Activated naive CD8-positive, alpha-beta T cell treated with anti-CD3 and anti-CD28 coated beads, Interleukin-2, amount 50 U/mL, for 24 hours (primary cell): ENCODE measurements at regions not wholly inside any gene's neighbourhood (a gene's known extent, or its start where the extent isn't known, plus 50 kb on each side); places are given as distances from the start of the nearest gene placed in this dataset.

Source experiments
- ATAC-seq: fragments of 150-1000 bp; cut with Tn5 transposase; one replicate; pipeline ENCODE4 v1.10.0; 2021
- DNase-seq: peaks from one replicate; pipeline ENCODE4 v3.0.0; 2021
- H3K27ac Mint-ChIP-seq: one replicate; pipeline ENCODE4 v1.8.0; 2021; ENCODE audit warnings: mild to moderate bottlenecking, mixed read lengths
- H3K27me3 Mint-ChIP-seq: one replicate; pipeline ENCODE4 v1.8.0; 2021; ENCODE audit warnings: mixed read lengths
- H3K36me3 Mint-ChIP-seq: one replicate; pipeline ENCODE4 v1.8.0; 2021; ENCODE audit warnings: low read depth, mixed read lengths
- H3K4me1 Mint-ChIP-seq: one replicate; pipeline ENCODE4 v1.8.0; 2021; ENCODE audit warnings: mixed read lengths
- H3K4me3 Mint-ChIP-seq: one replicate; pipeline ENCODE4 v1.8.0; 2021; ENCODE audit warnings: mild to moderate bottlenecking, moderate library complexity, mixed read lengths
- H3K9me3 Mint-ChIP-seq: one replicate; pipeline ENCODE4 v1.8.0; 2021; ENCODE audit warnings: mixed read lengths

DNA sequence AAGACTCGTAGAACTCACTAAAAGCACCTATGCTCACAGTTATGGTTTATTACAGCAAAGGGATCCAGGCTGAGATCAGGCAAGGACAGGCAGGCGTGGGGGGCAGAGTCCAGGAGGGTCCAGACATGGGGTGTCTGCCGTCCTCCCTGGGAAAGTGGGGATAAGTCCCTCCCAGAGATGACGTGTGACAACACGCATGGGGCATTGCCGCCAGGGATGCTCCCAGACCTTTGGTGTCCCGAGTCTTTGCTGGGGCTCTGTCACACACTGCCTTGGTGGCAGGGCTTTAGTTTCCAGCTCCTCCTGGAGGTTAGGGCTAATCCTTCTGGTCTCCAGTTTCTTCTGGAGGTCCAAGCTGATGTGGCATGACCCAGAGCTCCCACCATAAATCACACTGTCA lies 226.7 kb downstream of the CTTN start:
- no peak for DNase-seq
- Mint-ChIP-seq H3K36me3 (no peaks in the 10 kb centered on the region), H3K9me3 (no peaks in the 10 kb centered on the region), H3K27me3 (no peaks in the 10 kb centered on the region), H3K4me3 (no peak overlapping the region), H3K27ac (no peak overlapping the region), H3K4me1 (no peaks in the 10 kb centered on the region)
- no peak for ATAC-seq

- no peak for ATAC-seq
Observed at GRCh38 chr11:70625582-70626518, 227.5 kb downstream of the CTTN start.

DNA sequence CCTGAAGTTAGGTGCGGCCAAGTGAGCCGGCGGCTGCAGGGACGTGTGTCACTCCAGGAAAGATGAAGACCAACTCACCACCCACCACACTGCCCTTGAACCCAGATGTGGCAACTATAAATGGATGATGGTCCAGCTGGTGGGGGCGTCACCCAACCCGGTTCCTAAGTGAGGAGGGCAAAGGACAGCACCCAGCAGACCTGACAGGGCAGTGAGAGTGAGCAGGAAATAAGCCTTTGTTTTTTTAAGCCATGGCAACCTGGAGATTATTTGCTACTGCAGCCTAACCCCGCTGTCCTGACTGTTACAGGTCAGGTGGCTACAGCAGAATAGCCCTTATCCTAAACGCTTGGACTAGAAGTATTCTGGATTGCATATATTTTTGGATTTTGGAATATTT lies 228.9 kb downstream of the CTTN start:
- no peak for DNase-seq
- H3K27me3 Mint-ChIP-seq = no peaks in the 10 kb centered on the region
- no peak overlapping the region for H3K27ac Mint-ChIP-seq
- no peaks in the 10 kb centered on the region for H3K4me1 Mint-ChIP-seq
- no peak overlapping the region for H3K4me3 Mint-ChIP-seq
- H3K9me3 Mint-ChIP-seq = no peaks in the 10 kb centered on the region
- no peaks in the 10 kb centered on the region for H3K36me3 Mint-ChIP-seq
- ATAC-seq = no peak

More at GRCh38 chr11:70625582-70626518, 227.5 kb downstream of the CTTN start:
- Mint-ChIP-seq H3K4me1 (no peaks in the 10 kb centered on the region), H3K27ac (no peak overlapping the region), H3K36me3 (no peaks in the 10 kb centered on the region), H3K9me3 (no peaks in the 10 kb centered on the region), H3K4me3 (no peak overlapping the region), H3K27me3 (no peaks in the 10 kb centered on the region)
- no peak for DNase-seq

DNA sequence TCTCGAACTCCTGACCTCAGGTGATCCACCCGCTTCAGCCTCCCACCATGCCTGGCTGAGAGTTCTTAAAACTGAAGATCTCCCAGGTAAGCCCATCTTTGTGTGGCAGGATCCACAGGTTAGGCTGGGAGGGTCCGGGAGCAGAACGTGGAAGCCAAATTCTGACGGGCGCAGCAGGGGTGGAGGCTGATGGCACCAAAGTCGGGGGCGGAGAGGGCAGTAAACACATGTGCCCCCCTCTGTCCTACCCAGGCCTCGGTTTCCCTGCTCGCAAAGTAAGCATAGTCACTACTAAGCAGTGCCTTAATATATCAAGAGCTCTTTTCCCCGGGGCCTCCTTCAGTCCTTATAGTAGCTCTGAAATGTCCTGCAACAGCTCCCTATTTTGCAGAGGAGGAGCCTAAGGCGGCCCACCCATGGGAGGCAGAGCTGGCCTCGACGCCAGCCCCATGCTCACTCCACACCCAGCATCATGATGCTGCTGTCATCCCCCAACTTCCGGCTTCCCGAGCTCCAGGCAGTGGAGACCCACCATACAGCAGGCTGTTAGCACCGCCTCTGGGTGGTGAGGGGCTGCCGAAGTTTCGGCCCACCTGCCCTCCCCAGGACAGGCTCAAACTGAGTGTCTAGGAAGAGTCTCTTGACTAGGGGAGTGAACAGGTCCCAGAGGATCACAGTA lies 230.0 kb downstream of the CTTN start:
- H3K27me3 Mint-ChIP-seq = no peaks in the 10 kb centered on the region
- ATAC-seq (no peak), DNase-seq (no peak)
- no peaks in the 10 kb centered on the region for H3K9me3 Mint-ChIP-seq
- no peak overlapping the region for H3K27ac Mint-ChIP-seq
- H3K4me1 Mint-ChIP-seq = no peaks in the 10 kb centered on the region
- no peaks in the 10 kb centered on the region for H3K36me3 Mint-ChIP-seq
- H3K4me3 Mint-ChIP-seq = no peak overlapping the region

DNA sequence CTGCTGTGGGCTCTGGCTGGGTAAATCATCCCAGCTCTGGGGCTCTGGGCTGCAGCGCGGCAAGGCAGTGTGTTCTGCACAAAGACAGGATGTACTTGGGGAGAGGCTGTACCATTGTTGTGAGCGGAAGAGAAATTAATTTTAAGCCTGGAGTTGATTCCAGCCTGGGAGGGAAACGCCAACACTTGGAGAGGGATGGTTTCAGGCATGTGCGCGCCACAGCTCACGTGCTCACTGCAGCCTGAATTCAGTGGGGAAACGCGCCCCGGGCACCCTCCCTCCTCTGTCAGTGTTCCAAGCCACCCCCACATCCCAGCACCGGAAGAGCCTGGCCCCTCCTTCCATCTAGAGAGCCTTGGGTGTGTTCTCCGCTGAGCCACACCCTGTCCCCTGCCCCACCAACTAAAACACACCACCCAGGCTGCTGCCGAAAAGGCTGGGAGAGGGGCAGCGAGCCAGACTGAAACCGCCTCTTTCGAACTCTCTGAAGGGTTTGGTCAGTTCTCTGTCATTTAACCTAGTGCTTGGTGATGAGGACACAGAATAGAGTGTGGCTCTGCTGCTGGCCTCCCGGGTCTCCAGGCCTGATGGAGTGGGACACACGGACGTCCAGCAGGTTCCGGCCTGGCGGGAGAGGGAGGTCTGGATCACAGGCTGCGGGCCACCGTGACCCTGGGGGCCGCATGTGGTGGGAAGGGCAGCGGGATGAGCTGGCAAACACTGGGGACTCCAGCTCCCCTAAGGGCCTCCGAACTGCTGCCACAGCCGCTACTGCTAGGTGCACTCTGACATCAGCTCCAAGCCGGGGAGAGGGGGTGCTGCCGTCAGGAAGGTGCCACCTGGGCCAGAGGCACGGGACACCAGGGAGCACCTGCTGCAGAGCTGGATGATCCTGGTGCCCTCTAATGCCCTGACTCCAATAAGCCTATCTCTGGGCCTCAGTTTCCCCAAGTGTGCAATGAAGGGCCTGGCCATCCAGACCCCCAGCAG lies 230.8 kb downstream of the CTTN start:
- Mint-ChIP-seq H3K4me3 (no peak overlapping the region), H3K9me3 (no peaks in the 10 kb centered on the region), H3K27me3 (no peaks in the 10 kb centered on the region), H3K27ac (no peak overlapping the region), H3K36me3 (no peaks in the 10 kb centered on the region), H3K4me1 (no peaks in the 10 kb centered on the region)
- DNase-seq (no peak), ATAC-seq (no peak)

DNA sequence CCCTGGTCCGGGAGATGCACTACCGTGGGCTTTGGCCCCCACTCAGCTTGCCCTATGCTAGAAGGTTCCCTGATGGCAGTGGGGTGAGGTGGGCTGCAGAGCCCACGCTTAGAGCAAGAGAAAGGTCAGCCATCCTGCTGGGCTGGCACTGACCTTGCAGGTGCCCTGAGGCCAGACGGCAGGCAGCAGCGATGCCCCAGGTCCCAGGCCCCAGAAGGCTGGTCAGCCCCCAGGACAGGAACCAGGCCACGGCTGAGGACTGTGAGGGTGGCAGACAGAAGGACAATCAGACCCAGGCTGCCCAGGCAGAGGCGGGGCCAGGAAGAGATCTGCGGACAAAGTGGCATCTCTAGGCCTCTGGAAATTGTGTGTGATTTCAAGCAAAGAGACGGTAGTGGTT lies 231.7 kb downstream of the CTTN start:
- Mint-ChIP-seq H3K36me3 (no peaks in the 10 kb centered on the region), H3K4me1 (no peaks in the 10 kb centered on the region), H3K4me3 (no peak overlapping the region), H3K27ac (no peak overlapping the region), H3K27me3 (no peaks in the 10 kb centered on the region), H3K9me3 (no peaks in the 10 kb centered on the region)
- DNase-seq = no peak
- ATAC-seq = no peak

DNA sequence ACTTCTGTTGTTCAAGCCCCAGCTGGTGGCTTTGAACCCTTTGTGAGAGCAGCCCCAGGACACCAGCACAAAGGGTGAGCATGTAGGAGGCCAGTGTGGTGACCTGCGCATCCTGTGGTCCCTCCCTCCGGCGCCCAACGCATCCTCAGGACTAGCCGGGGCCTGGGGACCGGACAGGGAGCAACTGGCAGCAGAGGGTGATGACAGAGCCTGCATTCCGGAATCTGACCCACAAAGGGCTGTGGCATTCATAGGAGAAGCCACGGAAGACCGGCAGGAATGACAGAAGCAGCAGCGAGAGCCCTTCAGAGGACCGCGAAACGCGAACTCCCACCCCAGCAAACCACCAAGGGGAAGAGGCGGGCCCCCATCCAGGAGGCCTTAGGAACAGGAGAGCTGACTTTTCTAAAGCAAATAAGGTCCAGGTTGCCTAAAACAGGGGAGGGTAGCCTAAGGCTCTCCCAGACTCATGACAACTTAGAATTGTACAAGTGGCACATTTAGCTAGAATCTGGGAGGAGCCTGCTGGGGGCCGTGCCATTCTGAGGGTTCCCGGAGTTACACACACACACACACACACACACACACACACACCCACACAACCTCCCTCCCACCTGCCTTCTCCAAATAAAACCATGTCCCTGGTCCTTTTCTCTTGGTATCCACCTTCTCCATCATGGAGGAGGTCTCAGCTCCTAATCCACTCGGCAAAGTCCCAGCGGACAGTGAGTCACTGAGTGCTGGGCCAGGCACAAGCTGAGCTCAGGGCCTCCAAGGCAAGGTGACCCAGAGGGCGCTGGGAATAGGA lies 232.7 kb downstream of the CTTN start:
- Mint-ChIP-seq H3K4me1 (no peaks in the 10 kb centered on the region), H3K36me3 (no peaks in the 10 kb centered on the region), H3K27ac (no peak overlapping the region), H3K4me3 (no peak overlapping the region), H3K27me3 (no peaks in the 10 kb centered on the region), H3K9me3 (no peaks in the 10 kb centered on the region)
- DNase-seq (no peak), ATAC-seq (no peak)

GRCh38 chr11:70631624-70632047 lies 233.3 kb downstream of the CTTN start:
- Mint-ChIP-seq H3K27me3 (no peaks in the 10 kb centered on the region), H3K9me3 (no peaks in the 10 kb centered on the region), H3K27ac (no peak overlapping the region), H3K4me3 (no peak overlapping the region), H3K4me1 (no peaks in the 10 kb centered on the region), H3K36me3 (no peaks in the 10 kb centered on the region)
- no peak for DNase-seq
- ATAC-seq = no peak

DNA sequence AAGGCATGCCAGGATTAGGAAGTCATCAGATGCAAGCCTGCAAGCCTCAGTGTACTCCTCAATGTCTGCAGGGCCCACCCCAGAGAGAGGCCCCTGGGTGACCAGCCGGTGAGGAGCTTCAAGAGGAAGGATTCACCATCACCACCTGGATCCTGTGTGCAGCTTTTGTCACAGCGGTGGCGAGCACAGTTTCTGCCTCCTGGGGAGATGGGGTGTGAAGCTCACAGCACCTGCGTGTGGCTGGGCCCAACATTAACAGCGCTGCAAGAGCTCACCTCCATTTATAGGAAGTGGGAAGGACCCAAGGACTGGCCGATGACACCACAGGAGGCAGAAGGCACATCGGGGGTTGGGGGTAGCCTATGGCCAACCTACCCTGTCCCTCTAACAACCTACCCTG lies 235.3 kb downstream of the CTTN start:
- Mint-ChIP-seq H3K36me3 (no peaks in the 10 kb centered on the region), H3K9me3 (no peaks in the 10 kb centered on the region), H3K27me3 (no peaks in the 10 kb centered on the region), H3K27ac (no peak overlapping the region), H3K4me1 (no peaks in the 10 kb centered on the region), H3K4me3 (no peak overlapping the region)
- ATAC-seq (no peak), DNase-seq (no peak)

DNA sequence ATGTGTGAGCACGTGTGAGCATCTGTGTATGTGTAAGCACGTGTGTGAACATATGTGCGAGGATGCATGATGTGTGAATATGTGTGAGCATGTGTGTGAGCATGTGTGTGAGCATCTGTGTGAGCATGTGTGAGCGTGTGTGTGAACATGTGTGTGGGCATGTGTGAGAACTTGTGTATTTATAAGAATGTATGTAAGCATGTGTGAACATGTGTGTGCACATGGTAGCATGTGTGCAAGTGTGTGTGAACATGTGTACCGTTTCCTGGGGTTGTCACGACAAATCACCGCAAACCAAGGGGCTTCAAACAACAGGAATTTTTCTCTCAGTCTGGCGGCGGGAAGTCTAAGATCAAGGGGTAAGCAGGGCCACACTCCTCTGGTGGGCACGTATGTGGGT lies 238.3 kb downstream of the CTTN start:
- ATAC-seq (no peak), DNase-seq (no peak)
- Mint-ChIP-seq H3K4me1 (no peaks in the 10 kb centered on the region), H3K9me3 (no peaks in the 10 kb centered on the region), H3K4me3 (no peak overlapping the region), H3K27ac (no peak overlapping the region), H3K27me3 (peaks cover 3% of the 10 kb centered on the region), H3K36me3 (no peaks in the 10 kb centered on the region)

DNA sequence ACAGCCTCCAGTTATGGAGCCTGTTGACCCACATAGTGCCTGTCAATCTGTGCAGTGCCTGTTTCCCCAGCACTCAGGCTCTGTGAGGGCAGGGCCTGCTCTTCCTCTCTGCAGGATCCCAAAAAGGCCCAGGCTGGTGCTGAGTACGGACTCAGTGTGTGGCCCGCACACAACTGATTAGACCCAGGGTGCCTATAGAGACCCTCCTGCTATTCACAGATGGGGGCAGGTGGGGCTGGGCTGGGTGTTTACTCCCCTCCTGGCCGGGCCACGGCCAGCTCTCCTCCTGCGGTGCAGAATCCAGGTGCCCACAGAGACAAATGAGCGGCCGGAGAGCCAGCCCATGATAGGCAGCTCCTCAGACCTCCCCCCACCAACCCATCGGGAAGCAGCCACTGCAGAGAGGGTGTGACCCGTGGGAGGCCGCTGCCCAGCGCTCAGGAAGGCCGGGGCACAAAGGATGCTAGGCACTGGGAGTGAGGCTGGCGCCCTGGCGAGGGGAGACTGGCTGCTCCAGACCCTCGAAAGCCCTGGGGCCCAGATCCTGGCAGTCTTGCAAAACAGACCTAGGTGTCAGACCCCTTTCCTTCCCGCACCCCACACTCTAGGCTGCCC lies 239.0 kb downstream of the CTTN start:
- peaks cover 3% of the 10 kb centered on the region for H3K27me3 Mint-ChIP-seq
- no peak for ATAC-seq
- no peak for DNase-seq
- no peak overlapping the region for H3K4me3 Mint-ChIP-seq
- H3K9me3 Mint-ChIP-seq = no peaks in the 10 kb centered on the region
- H3K27ac Mint-ChIP-seq = no peak overlapping the region
- H3K36me3 Mint-ChIP-seq = no peaks in the 10 kb centered on the region
- no peaks in the 10 kb centered on the region for H3K4me1 Mint-ChIP-seq

DNA sequence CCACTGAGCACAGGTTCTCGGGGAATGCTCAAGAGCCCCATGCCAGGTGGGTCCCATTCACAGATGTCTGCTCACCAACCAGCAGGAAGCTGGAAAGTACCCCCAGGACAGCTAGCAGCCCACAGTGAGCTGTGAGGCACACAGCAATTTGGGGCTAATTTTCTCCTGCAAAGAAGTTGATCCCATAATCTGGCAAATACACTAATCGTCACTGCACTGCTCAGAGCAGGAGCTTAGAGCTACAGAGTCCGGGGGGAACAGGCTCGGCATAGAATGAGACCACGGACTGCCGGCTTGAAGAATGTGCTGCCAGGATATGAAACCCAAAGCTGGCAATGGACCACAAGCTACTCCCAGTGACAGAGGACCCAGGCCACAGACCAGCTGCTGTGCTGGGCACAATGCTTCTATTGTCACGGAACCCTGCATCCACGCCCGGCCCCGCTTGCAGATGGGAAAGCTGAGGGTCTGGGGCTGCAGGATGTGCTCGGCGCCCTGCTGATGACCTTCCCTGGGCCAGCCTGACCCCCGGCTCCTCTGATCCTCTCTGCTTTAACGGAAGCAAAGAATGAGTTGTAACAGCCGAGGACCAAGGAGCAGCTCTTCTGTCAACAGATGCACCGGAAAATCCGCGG lies 239.7 kb downstream of the CTTN start:
- no peaks in the 10 kb centered on the region for H3K9me3 Mint-ChIP-seq
- H3K27ac Mint-ChIP-seq = no peak overlapping the region
- H3K4me3 Mint-ChIP-seq = no peak overlapping the region

DNA sequence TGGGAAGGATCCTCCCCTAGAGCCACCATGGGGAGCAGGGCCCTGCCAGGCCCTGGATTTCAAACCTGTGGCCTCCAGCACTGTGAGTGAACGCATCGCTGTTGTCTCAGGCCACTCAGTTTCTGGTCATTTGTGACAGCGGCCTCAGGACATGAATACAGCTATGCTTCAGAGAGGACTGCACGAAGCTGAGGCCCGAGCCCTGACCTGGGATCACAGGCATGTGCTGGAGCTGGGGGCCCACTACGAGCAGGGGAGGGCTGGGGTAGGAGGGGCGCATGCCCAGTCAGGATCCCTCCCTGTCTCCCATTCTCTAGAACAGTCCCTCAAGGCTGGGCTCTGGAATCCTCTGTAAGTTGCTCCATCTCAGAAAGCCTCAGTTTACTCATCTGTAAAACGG lies 242.1 kb downstream of the CTTN start:
- H3K4me3 Mint-ChIP-seq = no peak overlapping the region
- DNase-seq = no peak
- H3K36me3 Mint-ChIP-seq = no peaks in the 10 kb centered on the region
- peaks cover 7% of the 10 kb centered on the region for H3K27me3 Mint-ChIP-seq
- no peak for ATAC-seq
- no peaks in the 10 kb centered on the region for H3K9me3 Mint-ChIP-seq
- H3K27ac Mint-ChIP-seq = no peak overlapping the region
- no peaks in the 10 kb centered on the region for H3K4me1 Mint-ChIP-seq

More for the DNA sequence above, 239.7 kb downstream of the CTTN start:
- Mint-ChIP-seq H3K27me3 (peaks cover 3% of the 10 kb centered on the region), H3K36me3 (no peaks in the 10 kb centered on the region), H3K4me1 (no peaks in the 10 kb centered on the region)
- ATAC-seq = no peak
- no peak for DNase-seq
